CD4-positive, alpha-beta T cell treated with Interleukin-6 for 4 hours (primary cell): ENCODE measurements at regions not wholly inside any gene's neighbourhood (a gene's known extent, or its start where the extent isn't known, plus 50 kb on each side); places are given as distances from the start of the nearest gene placed in this dataset.

Source experiments
- DNase-seq: peaks from one replicate; pipeline ENCODE4 v3.0.0-alpha.2; 2020; ENCODE audit warnings: mixed read lengths

GRCh38 chr13:78201411-78201810 is 282.8 kb upstream of the EDNRB start:
- DNase-seq: no peak

DNA sequence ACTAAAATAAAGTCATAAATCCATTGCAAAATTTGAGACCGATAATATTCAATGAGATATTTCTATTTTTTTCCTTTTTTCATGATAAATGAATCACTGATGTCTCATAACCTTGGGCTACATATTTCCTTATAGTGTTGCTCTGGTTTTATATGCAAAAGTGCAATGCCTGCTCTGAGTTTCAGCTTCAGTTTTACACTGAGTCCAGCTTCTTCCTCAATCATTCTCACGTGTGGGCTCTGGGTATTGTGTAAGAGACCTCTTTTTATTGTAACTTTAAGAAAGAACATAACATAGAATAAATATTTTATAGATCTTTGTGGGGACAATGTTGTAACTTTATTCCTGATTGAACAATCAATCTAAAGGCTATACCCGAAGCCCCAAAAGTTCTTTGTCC is 280.2 kb upstream of the EDNRB start:
- DNase-seq: no peak

DNA sequence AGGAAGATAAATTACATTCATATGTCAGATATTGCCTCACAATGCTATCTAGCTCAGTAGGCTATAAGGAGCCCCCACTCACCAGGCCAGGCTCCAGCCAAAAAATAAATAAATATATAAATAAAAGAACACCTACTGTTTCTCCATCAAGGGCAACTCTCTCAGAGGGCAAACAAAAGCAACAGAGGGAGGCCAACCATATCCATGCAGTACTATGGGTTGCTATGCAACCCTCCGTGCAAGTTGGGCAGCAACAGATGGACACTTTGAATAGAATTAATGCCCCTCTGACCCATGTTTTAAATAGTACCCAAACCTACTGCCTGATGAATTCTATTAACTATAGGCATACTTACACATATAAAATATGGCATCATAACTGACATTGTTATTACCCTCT is 279.8 kb upstream of the EDNRB start:
- DNase-seq: no peak

GRCh38 chr13:78197231-78197630 is 278.6 kb upstream of the EDNRB start:
- DNase-seq: no peak

DNA sequence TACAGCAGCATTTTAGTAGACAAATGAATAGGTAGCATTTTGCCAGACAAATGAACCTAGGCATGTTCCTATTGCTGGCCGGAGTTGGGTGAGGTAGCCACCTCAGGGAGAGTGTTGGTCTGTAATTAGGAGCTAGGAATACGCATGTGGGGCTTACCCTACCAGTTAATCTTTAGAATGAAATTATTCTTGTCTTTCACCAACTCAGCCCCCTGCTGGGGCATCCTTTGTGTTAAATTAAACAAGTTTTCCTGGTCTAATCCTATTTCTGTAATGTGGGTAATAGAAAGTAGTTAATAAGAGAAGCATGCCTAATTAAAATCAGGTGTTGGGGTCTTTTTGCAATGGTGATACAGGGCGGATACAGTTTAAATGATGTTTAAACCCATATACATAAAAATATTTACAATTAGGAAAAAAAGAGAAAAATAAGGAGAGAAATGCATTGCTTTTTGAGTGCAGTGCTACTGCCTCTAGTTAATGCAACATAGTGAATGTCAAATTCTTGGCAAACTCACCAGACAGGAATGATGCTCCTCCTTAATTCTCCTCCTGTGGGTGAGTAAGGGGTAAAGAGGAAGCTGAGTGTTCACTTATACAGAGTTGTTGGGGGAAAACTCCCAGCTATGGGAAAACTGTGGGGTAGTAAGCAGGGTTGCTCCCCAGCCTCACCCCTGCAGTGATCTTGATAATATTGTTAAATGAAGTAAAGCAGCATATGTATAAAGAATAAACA is 276.4 kb upstream of the EDNRB start:
- no peak for DNase-seq

- DNase-seq: no peak
Measured at GRCh38 chr13:78193846-78194245, 275.2 kb upstream of the EDNRB start.

- no peak for DNase-seq
Measured at GRCh38 chr13:78192716-78193115, 274.1 kb upstream of the EDNRB start.

DNA sequence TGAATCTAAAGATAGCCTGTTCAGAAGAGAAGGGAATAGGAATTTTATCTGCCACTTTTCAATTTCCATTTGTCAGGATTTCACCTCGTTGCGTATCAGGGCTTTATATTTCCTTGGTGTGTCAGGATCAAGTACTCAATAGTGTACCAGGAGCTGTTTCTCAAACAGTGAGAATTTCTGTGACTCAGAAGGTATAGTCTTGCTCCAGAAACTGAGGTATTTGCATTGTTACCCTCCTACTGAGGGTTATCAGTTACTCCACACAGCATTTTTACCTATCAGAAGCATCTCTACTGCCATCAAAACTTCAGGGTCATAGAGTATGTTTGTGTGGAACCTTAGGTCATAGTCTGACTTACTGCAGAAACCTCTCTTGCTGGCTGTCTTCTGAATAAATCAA is 271.7 kb upstream of the EDNRB start:
- DNase-seq: no peak

DNA sequence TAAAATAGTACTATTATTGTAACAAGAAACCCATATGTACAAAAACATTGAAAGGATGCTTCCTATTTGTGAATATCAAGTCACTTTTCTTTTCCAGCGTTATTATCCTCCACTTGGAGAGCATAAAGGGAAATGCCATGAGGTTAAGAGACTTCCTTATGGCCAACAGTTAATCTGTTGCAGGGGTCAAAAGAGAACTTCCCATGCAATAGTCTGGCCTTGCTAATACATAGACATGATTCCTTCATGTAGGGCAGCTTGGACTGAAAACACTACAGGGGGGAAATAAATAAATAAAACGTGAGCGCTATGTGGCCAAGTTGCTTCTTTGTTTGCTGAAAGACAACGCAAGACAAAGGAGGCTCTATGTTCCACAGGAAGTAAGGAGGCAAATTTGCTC is 269.1 kb upstream of the EDNRB start:
- no peak for DNase-seq

DNA sequence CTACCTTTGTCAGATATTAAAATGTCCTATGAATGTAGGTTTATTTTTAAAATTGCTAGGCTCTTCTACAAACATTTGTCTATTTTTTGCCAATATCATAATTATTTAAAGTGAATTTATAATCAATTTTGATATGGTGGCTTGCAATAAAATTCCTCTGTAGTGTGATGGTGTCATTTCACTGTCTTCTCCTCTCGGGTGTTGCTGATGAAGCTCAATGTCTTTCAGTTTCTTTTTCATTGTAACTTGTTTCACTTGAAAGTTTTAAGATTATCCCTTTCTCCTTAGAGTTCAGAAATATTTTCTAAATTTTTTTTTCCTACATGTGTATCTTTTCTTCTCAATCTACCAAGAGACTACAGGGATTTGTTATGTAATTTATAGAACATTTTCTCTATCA is 267.1 kb upstream of the EDNRB start:
- DNase-seq: no peak

DNA sequence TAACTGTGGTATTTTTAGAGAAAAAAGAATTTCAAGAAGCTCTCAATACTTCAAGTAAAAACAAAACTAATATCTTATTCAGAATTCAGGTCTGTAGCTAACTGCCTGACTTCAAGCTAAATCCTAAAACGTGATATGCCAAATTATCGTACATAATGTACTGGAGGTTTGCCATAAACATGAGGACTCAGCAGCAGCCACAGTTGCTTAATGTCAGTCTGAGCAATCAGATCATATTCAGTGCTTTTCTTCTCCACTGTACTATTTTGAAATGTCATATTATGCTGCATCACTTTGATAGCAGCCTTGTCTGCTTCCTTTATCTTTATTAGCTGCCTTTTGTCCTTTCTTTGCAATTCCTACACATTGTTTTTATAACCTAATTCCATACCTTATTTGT is 265.1 kb upstream of the EDNRB start:
- no peak for DNase-seq

- DNase-seq: no peak
Measured at GRCh38 chr13:78182813-78183212, 264.2 kb upstream of the EDNRB start.

- no peak for DNase-seq
Measured at GRCh38 chr13:78177306-78177705, 258.7 kb upstream of the EDNRB start.

DNA sequence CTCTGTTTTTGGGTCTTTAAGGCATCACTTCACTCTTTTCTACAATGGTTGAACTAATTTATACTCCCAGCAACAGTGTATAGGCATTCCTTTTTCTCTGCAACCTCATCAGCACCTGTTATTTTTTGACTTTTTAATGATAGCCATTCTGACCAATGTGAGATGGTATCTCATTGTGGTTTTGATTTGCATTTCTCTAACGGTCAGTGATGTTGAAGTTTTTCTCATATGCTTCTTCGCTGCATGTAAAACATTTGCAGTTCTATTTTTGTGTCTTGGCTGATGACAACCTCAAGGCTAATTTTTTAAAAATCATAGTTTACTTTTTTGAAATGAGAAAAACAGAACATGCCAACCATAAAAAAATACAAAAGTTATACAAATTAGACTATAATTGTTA is 258.2 kb upstream of the EDNRB start:
- DNase-seq: no peak

- DNase-seq: no peak
Measured at GRCh38 chr13:78169386-78169785, 250.8 kb upstream of the EDNRB start.

GRCh38 chr13:78168981-78169380 is 250.3 kb upstream of the EDNRB start:
- DNase-seq: no peak

- no peak for DNase-seq
Measured at GRCh38 chr13:78161266-78161665, 242.6 kb upstream of the EDNRB start.

DNA sequence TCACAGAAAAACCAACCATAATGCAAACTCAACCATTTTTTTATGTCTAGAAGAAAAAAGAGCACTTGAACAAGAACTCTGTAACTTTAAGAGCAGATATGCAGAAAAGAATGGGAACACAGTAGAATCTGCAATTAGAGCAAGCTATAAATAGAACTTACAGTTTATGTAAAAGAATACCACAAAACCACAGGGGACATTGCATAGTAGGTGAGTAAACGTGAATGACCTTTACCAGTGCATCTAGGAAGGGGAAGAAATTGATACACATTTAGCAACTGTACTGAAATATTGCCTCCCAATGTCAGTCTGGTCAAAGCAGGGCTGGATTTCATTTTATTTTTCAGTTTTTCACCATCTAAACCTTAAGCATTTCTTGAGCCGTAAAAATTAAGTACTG is 242.2 kb upstream of the EDNRB start:
- DNase-seq: no peak

DNA sequence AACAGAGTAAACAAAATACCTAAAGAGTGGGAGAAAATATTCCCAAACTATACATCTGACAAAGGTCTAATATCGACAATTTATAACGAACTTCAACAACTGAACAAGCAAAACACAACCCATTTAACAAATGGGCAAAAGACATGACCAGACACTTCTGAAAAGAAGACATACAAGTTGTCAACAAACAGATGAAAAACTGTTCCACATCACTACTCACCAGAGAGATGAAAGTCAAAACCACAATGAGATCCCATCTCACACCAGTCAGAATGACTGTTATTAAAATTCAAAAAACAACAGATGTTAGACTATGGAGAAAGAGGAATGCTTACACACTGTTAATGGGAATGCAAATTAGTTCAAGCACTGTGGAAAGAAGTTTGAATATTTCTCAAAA is 233.8 kb upstream of the EDNRB start:
- DNase-seq: no peak

DNA sequence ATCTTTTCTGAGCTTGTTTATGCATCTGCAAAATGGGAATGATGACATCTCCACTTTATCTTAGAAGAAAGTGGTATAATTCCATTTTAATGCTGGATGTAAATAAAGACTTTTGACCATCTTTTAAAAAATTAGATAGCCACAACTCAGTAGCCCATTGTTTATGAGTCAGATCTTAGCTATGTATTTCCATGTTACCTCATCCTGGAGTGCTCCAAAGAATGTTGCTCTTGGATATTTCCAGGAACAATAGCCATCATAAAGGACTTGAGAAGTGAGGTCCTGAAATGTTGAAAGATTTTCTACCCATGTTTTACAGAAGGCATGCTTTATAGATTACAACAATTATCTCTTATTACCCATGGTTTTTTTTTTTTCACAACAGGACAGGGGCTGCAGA is 229.3 kb upstream of the EDNRB start:
- DNase-seq: no peak

DNA sequence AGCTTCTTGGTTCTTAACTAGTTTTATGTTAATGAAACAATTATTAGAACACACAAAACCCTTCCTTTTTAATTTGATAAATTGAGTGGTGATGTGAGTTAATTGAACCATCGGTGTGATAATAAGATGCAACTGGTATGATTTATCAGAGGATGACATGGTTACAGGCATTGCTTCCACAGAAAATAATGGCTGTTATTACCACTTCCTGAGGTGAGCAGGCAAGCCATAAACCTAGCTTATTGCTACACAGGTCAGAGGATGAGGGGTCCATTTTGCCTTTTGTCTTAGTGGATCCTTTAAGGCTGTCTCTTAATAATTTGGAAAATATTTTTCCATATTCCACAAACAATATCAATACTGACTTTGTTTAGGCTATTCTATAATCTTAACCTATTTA is 226.6 kb upstream of the EDNRB start:
- no peak for DNase-seq

DNA sequence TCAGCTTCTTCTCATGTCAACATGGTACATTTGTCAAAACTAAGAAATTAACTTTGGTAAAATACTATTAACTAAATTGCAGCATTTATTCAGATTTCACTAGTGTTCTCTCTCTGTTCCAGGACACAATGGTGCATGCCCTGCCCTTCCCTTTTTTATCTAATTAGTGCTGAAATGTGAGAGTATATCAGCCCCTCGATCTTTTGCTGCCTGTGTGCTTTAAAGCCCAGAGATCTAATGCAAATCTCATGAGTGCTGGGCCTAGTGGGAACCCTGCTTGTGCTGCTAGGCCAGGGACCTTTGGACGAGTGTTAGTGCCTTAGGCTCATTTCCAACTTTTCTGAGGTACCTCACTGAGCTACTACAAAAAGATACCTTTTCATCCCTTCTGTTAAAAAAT is 221.1 kb upstream of the EDNRB start:
- no peak for DNase-seq

DNA sequence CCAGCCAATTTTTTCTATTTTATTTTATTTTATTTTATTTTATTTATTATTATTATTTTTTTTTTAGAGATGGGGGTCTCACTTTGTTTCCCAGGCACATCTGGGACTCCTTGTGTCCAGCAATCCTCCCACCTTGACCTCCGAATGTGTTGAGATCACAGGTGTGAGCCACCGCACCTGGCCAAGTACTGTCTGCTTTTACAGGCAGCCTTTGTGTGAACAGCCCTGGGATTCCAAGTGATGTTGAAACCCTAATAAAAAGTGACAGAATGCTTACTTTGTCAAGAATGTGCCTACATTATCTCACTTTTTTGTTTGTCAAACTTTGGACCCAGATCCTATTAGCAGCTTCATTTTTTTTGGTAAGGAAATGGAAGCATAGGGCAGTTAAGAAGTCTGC is 220.1 kb upstream of the EDNRB start:
- DNase-seq: no peak

- no peak for DNase-seq
Measured at GRCh38 chr13:78137404-78138142, 218.9 kb upstream of the EDNRB start.

GRCh38 chr13:78136966-78137365 is 218.3 kb upstream of the EDNRB start:
- no peak for DNase-seq
